Cardiac fibroblast (primary cell): ENCODE measurements at regions not wholly inside any gene's neighbourhood (a gene's known extent, or its start where the extent isn't known, plus 50 kb on each side); places are given as distances from the start of the nearest gene placed in this dataset.

Experiments used
- DNase-seq, 2 donors: peaks; one replicate each; pipeline versions ENCODE4 v3.0.0 to v3.0.0-alpha.2; 2010; ENCODE audit warnings: low read depth in 2 of 2
- H3K4me3 ChIP-seq, 2 donors: replicated peaks in 1 of 2; 1 replicate in 1 of 2; 2 replicates in 1 of 2; pipeline ENCODE4 v1.5.1; 2011; ENCODE audit warnings: low read depth in 2 of 2, low read length in 2 of 2, mild to moderate bottlenecking in 2 of 2, moderate library complexity in 1 of 2
- TF ChIP-seq, protein P1 (sequence below): IDR thresholded peaks from one replicate; pipeline ENCODE4 v1.5.1; 2011; ENCODE audit warnings: low read depth, mild to moderate bottlenecking, low read length, inconsistent platforms

DNA sequence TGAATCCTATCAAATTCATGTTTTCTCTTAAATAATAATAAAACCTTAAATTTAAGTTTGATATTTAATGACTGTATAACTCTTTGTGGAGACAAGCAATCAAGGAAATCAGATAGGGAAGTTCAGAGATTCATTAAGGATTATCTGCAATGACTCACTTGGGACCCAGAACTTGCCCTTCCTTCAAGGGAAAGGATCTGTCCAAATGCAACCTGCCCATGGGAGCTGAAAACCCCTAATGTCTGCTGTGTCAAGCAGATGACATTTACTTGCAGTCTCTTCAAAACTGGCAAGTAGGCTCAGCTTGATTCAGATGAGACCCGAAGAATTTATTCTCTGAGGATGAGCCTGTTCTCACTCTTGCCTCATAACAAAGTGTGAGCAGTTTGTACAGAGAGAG lies 1577.6 kb downstream of the EFNA5 start:
- H3K4me3 ChIP-seq = no peak overlapping the region
- no peak for DNase-seq
- TF ChIP-seq, protein P1, sequence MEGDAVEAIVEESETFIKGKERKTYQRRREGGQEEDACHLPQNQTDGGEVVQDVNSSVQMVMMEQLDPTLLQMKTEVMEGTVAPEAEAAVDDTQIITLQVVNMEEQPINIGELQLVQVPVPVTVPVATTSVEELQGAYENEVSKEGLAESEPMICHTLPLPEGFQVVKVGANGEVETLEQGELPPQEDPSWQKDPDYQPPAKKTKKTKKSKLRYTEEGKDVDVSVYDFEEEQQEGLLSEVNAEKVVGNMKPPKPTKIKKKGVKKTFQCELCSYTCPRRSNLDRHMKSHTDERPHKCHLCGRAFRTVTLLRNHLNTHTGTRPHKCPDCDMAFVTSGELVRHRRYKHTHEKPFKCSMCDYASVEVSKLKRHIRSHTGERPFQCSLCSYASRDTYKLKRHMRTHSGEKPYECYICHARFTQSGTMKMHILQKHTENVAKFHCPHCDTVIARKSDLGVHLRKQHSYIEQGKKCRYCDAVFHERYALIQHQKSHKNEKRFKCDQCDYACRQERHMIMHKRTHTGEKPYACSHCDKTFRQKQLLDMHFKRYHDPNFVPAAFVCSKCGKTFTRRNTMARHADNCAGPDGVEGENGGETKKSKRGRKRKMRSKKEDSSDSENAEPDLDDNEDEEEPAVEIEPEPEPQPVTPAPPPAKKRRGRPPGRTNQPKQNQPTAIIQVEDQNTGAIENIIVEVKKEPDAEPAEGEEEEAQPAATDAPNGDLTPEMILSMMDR = no peak

DNA sequence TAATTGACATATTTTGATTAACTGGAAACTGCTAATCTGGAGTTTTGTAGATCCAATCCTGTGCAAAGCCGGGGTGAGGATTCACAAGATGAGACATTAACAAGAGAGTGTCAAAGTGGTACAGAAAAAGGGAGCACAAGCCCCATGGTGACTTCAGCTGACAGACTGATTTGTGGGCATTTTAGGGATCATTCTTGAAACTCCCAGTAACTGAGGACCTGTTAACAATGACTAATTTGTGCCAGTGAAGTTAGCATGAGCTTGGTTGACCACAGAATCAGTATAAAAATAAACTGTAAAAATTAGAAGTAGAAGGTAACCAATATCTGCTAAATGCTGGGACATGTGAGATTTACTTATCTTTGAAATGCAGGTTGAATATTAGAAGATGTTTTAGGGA lies 1578.3 kb downstream of the EFNA5 start:
- no peak for DNase-seq
- TF ChIP-seq, protein P1 = no peak
- H3K4me3 ChIP-seq = no peak overlapping the region

DNA sequence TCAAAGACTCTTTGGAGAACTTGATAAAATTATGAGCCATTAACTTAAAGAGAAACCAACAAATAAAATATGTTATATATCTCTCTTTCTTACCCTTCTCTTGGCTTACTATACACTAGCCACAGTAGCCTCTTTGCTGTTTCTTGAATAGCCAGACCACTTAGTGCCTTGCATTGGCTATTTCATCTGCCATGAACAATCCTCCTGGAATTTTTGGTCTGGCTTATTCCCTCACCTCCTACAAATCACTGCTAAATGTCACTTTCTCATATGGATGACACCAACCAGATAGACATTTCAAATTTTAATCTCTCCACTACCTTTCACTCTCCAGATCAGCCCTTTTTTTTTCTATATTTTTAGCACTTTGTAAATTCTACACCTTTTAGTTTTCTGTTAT lies 1581.7 kb downstream of the EFNA5 start:
- DNase-seq = no peak
- no peak overlapping the region for H3K4me3 ChIP-seq

DNA sequence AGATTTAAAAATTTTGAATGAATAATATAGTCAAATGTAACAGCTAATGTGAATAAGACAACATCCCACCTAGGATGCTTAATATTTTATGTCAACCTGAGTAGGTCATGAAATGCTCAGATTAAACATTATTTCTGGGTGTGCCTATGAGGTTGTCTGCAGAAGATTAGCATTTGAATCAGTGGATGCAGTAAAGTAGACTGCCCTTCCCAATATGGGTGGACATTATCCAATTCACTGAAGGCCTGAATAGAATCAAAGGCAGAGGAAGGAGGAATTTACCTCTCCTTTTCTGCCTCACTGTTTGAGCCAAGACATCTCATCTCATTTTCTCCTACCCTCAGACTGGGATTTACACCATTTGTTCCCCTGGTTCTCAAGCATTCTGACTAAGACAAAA lies 1582.3 kb downstream of the EFNA5 start:
- no peak for DNase-seq
- TF ChIP-seq, protein P1 = no peak
- no peak overlapping the region for H3K4me3 ChIP-seq

More for the DNA sequence above, 1581.7 kb downstream of the EFNA5 start:
- TF ChIP-seq, protein P1 = no peak

DNA sequence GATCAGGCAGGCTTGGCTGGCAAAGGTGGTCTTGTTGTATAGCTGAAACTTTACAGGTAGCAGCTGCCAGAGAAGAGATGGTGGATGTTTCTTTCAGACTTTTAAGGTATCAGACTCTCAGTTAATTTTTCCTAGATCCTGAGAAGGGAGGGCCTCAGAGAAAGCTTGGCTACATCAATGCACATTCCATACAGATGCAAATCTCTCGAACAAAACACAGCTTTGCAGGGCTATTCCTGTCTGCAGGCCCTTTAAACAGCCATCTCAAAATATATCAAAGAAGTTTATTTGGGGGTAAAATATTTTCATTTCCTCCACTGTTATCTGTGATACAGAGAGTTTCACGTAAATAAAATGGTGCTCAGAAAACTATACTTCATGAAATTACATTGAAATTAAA lies 1584.4 kb downstream of the EFNA5 start:
- H3K4me3 ChIP-seq = no peak overlapping the region
- no peak for DNase-seq
- TF ChIP-seq, protein P1 = no peak

DNA sequence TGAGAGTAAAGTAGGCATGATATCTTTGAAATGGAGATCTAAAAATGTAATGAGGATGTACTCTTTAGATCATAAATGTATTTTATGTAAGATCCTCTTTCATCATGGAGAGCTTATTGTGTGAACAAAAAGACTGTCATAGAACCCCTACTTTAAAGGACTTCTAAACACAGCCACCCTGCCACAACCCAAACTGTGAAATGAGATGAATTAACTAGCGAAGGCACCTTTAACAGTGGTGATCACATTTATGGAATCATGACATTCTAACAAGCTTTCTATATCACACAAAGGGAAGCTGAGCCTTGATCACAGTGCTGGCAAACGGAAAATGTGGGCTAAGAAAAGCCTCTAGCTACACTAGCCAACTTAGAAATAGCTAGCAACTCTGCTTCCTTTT lies 1585.2 kb downstream of the EFNA5 start:
- DNase-seq = no peak
- TF ChIP-seq, protein P1 = no peak
- H3K4me3 ChIP-seq = no peak overlapping the region

DNA sequence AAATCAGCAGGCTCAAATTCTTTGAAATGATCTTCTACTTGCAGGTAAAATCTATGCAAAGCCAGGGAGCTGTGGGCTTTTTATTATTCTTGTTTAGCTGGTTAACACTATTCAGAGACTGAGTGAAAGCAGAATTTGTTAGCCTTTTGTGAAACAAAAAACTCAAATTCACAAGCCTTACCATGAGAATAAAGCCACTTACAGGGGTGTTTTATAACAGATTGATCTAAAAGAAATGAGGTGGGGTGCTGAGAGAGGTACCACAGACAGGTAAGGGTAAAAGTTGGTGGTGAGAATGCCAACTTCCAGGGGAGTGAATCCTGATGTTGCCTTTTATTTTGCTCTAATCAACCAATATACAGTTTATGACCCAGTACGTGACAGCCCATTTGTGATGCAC lies 1585.6 kb downstream of the EFNA5 start:
- TF ChIP-seq, protein P1 = no peak
- DNase-seq = no peak

More for the DNA sequence above, 1585.6 kb downstream of the EFNA5 start:
- no peak overlapping the region for H3K4me3 ChIP-seq
